ENCODE measurements at regions not wholly inside any gene's neighbourhood (a gene's known extent, or its start where the extent isn't known, plus 50 kb on each side); places are given as distances from the start of the nearest gene placed in this dataset.

- intact Hi-C loops (cut with DNase I): no loop called here
These were observed 154.0 kb downstream of the ETV1 start for GRCh38 chr7:13835442-13835841.

GRCh38 chr7:13839063-13839462 lies 150.4 kb downstream of the ETV1 start:
- no peak overlapping the region for H3K4me3 ChIP-seq
- no peak for DNase-seq
- no peaks in the 10 kb centered on the region for H3K27me3 ChIP-seq
- H3K27ac ChIP-seq: no peak overlapping the region
- H3K36me3 ChIP-seq: no peaks in the 10 kb centered on the region
- peaks cover 0 to 8% (median 0%) of the 10 kb centered on the region in 12 donors for H3K4me1 ChIP-seq
- ATAC-seq: no peak
- intact Hi-C loops (cut with DNase I): no loop called here
- no peaks in the 10 kb centered on the region for H3K9me3 ChIP-seq
- 80 to 95% (median 87%) methylated on average over 1 of the region's 1 CpG for WGBS, 4 donors
- TF ChIP-seq POLR2A (IDR thresholded peaks at IDR 0.05) (no peak), CTCF (IDR thresholded peaks at IDR 0.05) (no peak)

More at GRCh38 chr7:13835442-13835841, 154.0 kb downstream of the ETV1 start:
- H3K9me3 ChIP-seq: no peaks in the 10 kb centered on the region
- H3K4me1 ChIP-seq: peaks cover 0 to 15% (median 2%) of the 10 kb centered on the region in 12 donors
- H3K36me3 ChIP-seq: no peaks in the 10 kb centered on the region
- H3K27ac ChIP-seq: no peak overlapping the region
- H3K4me3 ChIP-seq: no peak overlapping the region
- no peak for DNase-seq
- WGBS, 4 donors: 80 to 88% (median 86%) methylated on average over 2 of the region's 2 CpGs
- no peak for ATAC-seq
- TF ChIP-seq POLR2A (IDR thresholded peaks at IDR 0.05) (no peak), CTCF (IDR thresholded peaks at IDR 0.05) (no peak)
- no peaks in the 10 kb centered on the region for H3K27me3 ChIP-seq

Data from heart left ventricle (tissue), 16 donors.